ENCODE measurements at regions not wholly inside any gene's neighbourhood (a gene's known extent, or its start where the extent isn't known, plus 50 kb on each side); places are given as distances from the start of the nearest gene placed in this dataset.

GRCh38 chr12:126910570-126910969 lies 1356.4 kb upstream of the TMEM132C start:
- no peak overlapping the region for H3K14ac ChIP-seq (ENCODE audit: insufficient read depth, low read length)
- no peak overlapping the region for H3K4me2 ChIP-seq (ENCODE audit: insufficient read depth, insufficient read length, low read length)
- no peak overlapping the region for H3K4ac ChIP-seq (ENCODE audit: low read depth, low read length)
- H3K79me1 ChIP-seq (ENCODE audit: insufficient read depth, low read depth, low read length, poor library complexity, severe bottlenecking) = no peaks in the 10 kb centered on the region
- H3K23me2 ChIP-seq (ENCODE audit: insufficient read length, low read depth, low read length, poor library complexity, severe bottlenecking) = no peaks in the 10 kb centered on the region
- no peak overlapping the region for H4K8ac ChIP-seq (replicated peaks; ENCODE audit: insufficient read length, low read depth, low read length)
- Mint-ChIP-seq H3K4me3 (no peak overlapping the region), H3K27me3 (ENCODE audit: low read depth) (no peaks in the 10 kb centered on the region), H3K27ac (no peak overlapping the region), H3K4me1 (peaks cover 13 to 15% of the 10 kb centered on the region in 2 experiments), H3K36me3 (ENCODE audit: insufficient read depth in 1 of 3, low read depth in 3 of 3) (no peaks in the 10 kb centered on the region; a peak in 2 of 7 replicates), H3K9me3 (no peaks in the 10 kb centered on the region; a peak in 1 of 5 replicates)
- H3K27me3 ChIP-seq (ENCODE audit: insufficient read depth, low read length) = no peaks in the 10 kb centered on the region
- H2BK15ac ChIP-seq (ENCODE audit: low read depth, low read length) = no peak overlapping the region
- no peaks in the 10 kb centered on the region for H3K79me2 ChIP-seq (ENCODE audit: insufficient read depth, low read length)
- no peak overlapping the region for H3K23ac ChIP-seq (ENCODE audit: insufficient read length, low read depth, low read length)
- H2AFZ ChIP-seq (ENCODE audit: low read length) = no peak overlapping the region
- H3K9me3 ChIP-seq (ENCODE audit: control insufficient read depth, low read depth, low read length) = no peaks in the 10 kb centered on the region
- H4K91ac ChIP-seq (ENCODE audit: insufficient read length, low read depth, low read length) = no peak overlapping the region
- no peak overlapping the region for H4K5ac ChIP-seq (ENCODE audit: insufficient read length, low read depth, low read length)
- H3K27ac ChIP-seq (ENCODE audit: insufficient read length, low read depth, low read length) = no peak overlapping the region
- no peak overlapping the region for H3T11ph ChIP-seq (ENCODE audit: low read length)
- H2AK5ac ChIP-seq (ENCODE audit: insufficient read length, low read length) = no peak overlapping the region
- H2BK20ac ChIP-seq (ENCODE audit: low read depth, low read length, poor library complexity, severe bottlenecking) = no peak overlapping the region
- H4K20me1 ChIP-seq (ENCODE audit: control insufficient read depth, insufficient read depth, insufficient read length) = no peaks in the 10 kb centered on the region
- H3K4me1 ChIP-seq (ENCODE audit: insufficient read depth, low read length) = no peaks in the 10 kb centered on the region; the same call in 1 of the 2 replicates
- no peak for DNase-seq
- H2BK12ac ChIP-seq (ENCODE audit: insufficient read length, low read depth, low read length) = no peak overlapping the region
- no peak overlapping the region for H3K56ac ChIP-seq (ENCODE audit: insufficient read length, low read depth, low read length)
- no CpG with 5 or more reads among the region's 7 CpGs for WGBS (ENCODE audit: extremely low coverage, insufficient read length, low lambda C conversion rate)
- no peak overlapping the region for H2BK120ac ChIP-seq (ENCODE audit: low read depth, low read length, poor library complexity, severe bottlenecking)
- no peak overlapping the region for H3K18ac ChIP-seq (ENCODE audit: insufficient read length, low read depth, low read length)
- H2BK5ac ChIP-seq (ENCODE audit: insufficient read length, low read length) = no peak overlapping the region
- H3K9ac ChIP-seq (ENCODE audit: extremely low read depth, insufficient read length, low read length) = no peak overlapping the region
- no peak for TF ChIP-seq CTCF (conservative IDR thresholded peaks at IDR 0.05)

Data from H9 (cell line).